ENCODE measurements at regions not wholly inside any gene's neighbourhood (a gene's known extent, or its start where the extent isn't known, plus 50 kb on each side); places are given as distances from the start of the nearest gene placed in this dataset.

GRCh38 chr16:35352431-35352830 is 1893.0 kb downstream of the TP53TG3F start:
- no peak overlapping the region for H2AFZ ChIP-seq (ENCODE audit: low read length)
- H3K79me2 ChIP-seq (ENCODE audit: insufficient read depth, low read length), result no peaks in the 10 kb centered on the region
- no peak for TF ChIP-seq CTCF (IDR thresholded peaks at IDR 0.05; ENCODE audit: extremely low read depth, low read depth, low read length)

GRCh38 chr16:35363510-35363909 is 1904.1 kb downstream of the TP53TG3F start:
- no peaks in the 10 kb centered on the region for H4K20me1 ChIP-seq (ENCODE audit: insufficient read depth, low read length)
- no peak for TF ChIP-seq CTCF (IDR thresholded peaks at IDR 0.05; ENCODE audit: extremely low read depth, low read depth, low read length)
- H3K36me3 ChIP-seq (ENCODE audit: insufficient read depth, low read length), result no peaks in the 10 kb centered on the region
- no peak overlapping the region for H3K4me3 ChIP-seq (ENCODE audit: insufficient read depth, low read length)
- peaks cover 2% of the 10 kb centered on the region for H3K9me3 ChIP-seq (ENCODE audit: low read depth, low read length)
- H3K4me2 ChIP-seq (ENCODE audit: insufficient read depth, low read length), result no peak overlapping the region
- H3K27ac ChIP-seq (ENCODE audit: low read depth, low read length), result no peak overlapping the region
- DNase-seq (ENCODE audit: insufficient read length, low spot score, missing footprints), result no peak
- no peaks in the 10 kb centered on the region for H3K79me2 ChIP-seq (ENCODE audit: insufficient read depth, low read length)
- no peak overlapping the region for H2AFZ ChIP-seq (ENCODE audit: low read length)
- H3K4me1 ChIP-seq (ENCODE audit: insufficient read depth, low read length), result no peaks in the 10 kb centered on the region
- no peaks in the 10 kb centered on the region for H3K27me3 ChIP-seq (ENCODE audit: insufficient read depth, low read length)

More at GRCh38 chr16:35352431-35352830, 1893.0 kb downstream of the TP53TG3F start:
- no peaks in the 10 kb centered on the region for H4K20me1 ChIP-seq (ENCODE audit: insufficient read depth, low read length)
- no peaks in the 10 kb centered on the region for H3K9me3 ChIP-seq (ENCODE audit: low read depth, low read length)
- no peak overlapping the region for H3K4me3 ChIP-seq (ENCODE audit: insufficient read depth, low read length)
- H3K4me2 ChIP-seq (ENCODE audit: insufficient read depth, low read length), result no peak overlapping the region
- no peak overlapping the region for H3K27ac ChIP-seq (ENCODE audit: low read depth, low read length)
- no peak for DNase-seq (ENCODE audit: insufficient read length, low spot score, missing footprints)
- H3K4me1 ChIP-seq (ENCODE audit: insufficient read depth, low read length), result no peaks in the 10 kb centered on the region
- H3K36me3 ChIP-seq (ENCODE audit: insufficient read depth, low read length), result no peaks in the 10 kb centered on the region
- no peaks in the 10 kb centered on the region for H3K27me3 ChIP-seq (ENCODE audit: insufficient read depth, low read length)

- H2AFZ ChIP-seq (ENCODE audit: low read length), result no peak overlapping the region
- H3K9me3 ChIP-seq (ENCODE audit: low read depth, low read length), result peaks cover 2% of the 10 kb centered on the region
- no peak overlapping the region for H3K4me2 ChIP-seq (ENCODE audit: insufficient read depth, low read length)
- H3K27me3 ChIP-seq (ENCODE audit: insufficient read depth, low read length), result no peaks in the 10 kb centered on the region
- H3K4me3 ChIP-seq (ENCODE audit: insufficient read depth, low read length), result no peak overlapping the region
- H3K36me3 ChIP-seq (ENCODE audit: insufficient read depth, low read length), result no peaks in the 10 kb centered on the region
- no peak overlapping the region for H3K27ac ChIP-seq (ENCODE audit: low read depth, low read length)
- no peaks in the 10 kb centered on the region for H3K79me2 ChIP-seq (ENCODE audit: insufficient read depth, low read length)
- no peak for TF ChIP-seq CTCF (IDR thresholded peaks at IDR 0.05; ENCODE audit: extremely low read depth, low read depth, low read length)
- no peaks in the 10 kb centered on the region for H3K4me1 ChIP-seq (ENCODE audit: insufficient read depth, low read length)
- no peaks in the 10 kb centered on the region for H4K20me1 ChIP-seq (ENCODE audit: insufficient read depth, low read length)
- DNase-seq (ENCODE audit: insufficient read length, low spot score, missing footprints), result no peak
Observed at GRCh38 chr16:35364263-35364662, 1904.9 kb downstream of the TP53TG3F start.

- Histone ChIP-seq H3K4me2 (ENCODE audit: insufficient read depth, low read length) (no peak overlapping the region), H3K9me3 (ENCODE audit: low read depth, low read length) (peaks cover 6% of the 10 kb centered on the region), H3K4me3 (ENCODE audit: insufficient read depth, low read length) (no peak overlapping the region), H3K27ac (ENCODE audit: low read depth, low read length) (no peak overlapping the region), H2AFZ (ENCODE audit: low read length) (no peak overlapping the region), H3K79me2 (ENCODE audit: insufficient read depth, low read length) (no peaks in the 10 kb centered on the region), H3K36me3 (ENCODE audit: insufficient read depth, low read length) (no peaks in the 10 kb centered on the region), H4K20me1 (ENCODE audit: insufficient read depth, low read length) (no peaks in the 10 kb centered on the region), H3K27me3 (ENCODE audit: insufficient read depth, low read length) (no peaks in the 10 kb centered on the region), H3K4me1 (ENCODE audit: insufficient read depth, low read length) (no peaks in the 10 kb centered on the region)
- no peak for TF ChIP-seq CTCF (IDR thresholded peaks at IDR 0.05; ENCODE audit: extremely low read depth, low read depth, low read length)
- no peak for DNase-seq (ENCODE audit: insufficient read length, low spot score, missing footprints)
Observed at GRCh38 chr16:35365675-35366074, 1906.3 kb downstream of the TP53TG3F start.

All from osteoblast (primary cell).